HG03565 (cell line): ENCODE measurements at regions not wholly inside any gene's neighbourhood (a gene's known extent, or its start where the extent isn't known, plus 50 kb on each side); places are given as distances from the start of the nearest gene placed in this dataset.

Experiments used
- ATAC-seq: cut with Tn5 transposase; IDR thresholded peaks from one replicate; pipeline ENCODE4 v1.9.1; 2021; ENCODE audit warnings: mild to moderate bottlenecking, moderate library complexity; ENCODE audit not compliant: unreplicated experiment

DNA sequence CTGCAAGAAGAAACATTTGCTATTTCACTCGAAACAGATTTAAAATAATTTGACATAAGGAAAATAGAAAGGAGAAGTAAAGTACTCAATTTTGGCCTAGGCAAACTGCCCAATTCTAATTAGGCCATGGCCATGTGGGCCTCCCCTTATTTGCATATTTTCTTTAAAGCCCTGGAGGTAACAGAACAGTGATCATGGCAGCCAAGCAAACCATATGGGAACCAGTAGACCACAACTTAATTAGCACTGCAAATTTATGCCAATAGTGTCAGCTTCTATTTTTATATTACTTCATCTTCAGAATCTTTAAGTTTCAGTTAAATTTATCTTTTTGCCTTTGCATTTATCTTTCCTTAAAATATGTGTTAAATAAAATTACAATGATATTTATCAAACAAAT lies 63.3 kb upstream of the THSD7A start:
- no peak for ATAC-seq

DNA sequence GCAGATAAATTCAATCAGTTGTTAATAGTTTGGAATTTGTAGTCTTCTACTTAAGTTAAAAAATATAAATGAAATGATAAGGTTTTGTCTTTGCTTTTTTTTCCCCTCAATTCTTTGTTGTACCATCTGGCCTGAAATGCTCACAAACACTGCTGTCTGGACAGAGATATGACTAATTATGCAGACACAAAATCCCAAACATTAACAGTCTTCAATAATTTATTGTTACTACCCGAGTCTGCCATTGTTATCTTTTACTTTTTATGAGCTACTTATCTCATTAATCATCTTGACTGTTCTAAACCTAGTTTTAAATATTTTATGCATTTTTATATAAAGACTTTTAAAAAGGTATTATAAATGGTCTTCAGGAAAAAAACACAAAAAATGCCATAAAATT lies 64.7 kb upstream of the THSD7A start:
- no peak for ATAC-seq

DNA sequence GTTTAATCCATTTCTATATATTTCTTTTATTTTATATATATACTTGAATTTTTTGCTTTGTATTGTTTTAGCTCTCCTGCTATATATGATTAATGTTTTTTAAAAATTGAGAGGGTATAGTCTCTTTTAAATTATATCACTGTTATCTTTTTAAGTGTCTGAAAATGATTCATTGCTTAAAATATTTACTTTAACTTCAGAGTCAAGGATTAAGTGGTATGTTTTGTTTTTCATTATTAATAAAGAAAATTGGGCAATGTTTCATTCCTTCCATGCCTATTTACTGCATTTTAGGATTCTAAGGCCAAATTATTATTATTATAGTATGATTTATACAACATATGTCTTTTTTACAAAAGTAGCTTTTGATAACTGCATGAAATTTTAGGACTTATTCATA lies 67.2 kb upstream of the THSD7A start:
- no peak for ATAC-seq

DNA sequence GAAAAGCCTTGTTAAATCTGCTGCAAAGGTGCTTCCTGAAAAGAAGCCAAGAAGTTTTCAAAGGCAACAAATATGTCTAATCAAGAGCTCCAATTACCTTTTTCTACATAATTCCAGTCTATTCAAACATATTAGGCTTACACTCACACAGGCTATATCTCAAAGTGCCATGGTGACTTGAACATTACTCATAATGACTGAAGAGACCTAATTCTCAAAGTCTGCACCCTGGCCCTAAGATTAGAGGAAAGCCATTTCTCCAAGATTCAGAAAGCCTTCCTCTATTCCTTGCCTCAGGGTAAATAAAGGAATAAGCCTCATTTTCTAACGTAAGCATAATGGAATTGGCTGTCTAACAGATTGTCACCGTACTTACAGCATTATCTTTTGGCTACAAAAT lies 78.3 kb upstream of the THSD7A start:
- no peak for ATAC-seq

DNA sequence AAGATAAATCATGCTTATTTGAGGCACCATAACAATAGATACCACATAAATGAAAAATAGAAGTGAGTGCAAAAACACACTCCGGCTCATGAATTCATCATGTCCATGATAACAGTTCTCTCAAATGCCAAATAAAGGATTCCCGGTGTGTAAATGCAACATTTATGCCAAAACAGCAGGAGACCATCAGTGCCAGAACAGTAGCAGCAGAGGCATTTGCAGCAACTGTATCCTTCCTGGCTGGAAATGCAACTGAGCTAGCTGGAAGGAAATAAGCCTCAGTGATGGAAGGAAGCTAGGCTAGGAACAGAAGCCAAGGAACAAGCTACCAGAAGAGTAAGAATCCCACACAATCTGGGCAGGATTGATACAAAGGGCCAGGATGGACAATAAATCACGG lies 79.9 kb upstream of the THSD7A start:
- ATAC-seq = no peak

DNA sequence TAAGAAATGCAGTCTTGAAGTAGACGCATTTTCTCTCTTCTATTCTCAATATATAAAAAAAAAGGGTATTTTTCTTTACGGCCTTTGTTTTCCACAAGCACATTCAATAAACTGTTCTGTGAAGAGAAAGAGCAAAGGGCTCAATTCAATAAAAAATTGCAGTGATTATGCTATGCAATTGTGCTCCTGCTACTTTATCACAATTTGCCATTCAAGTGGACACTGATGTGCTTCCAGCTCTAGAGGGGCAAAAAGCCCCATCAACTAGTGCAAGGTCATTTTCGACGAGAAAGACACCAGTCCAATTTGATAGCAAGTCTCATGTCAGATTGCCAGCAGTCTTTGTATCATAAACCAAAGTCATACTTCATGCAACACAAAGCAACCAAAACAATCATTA lies 82.6 kb upstream of the THSD7A start:
- ATAC-seq = no peak

DNA sequence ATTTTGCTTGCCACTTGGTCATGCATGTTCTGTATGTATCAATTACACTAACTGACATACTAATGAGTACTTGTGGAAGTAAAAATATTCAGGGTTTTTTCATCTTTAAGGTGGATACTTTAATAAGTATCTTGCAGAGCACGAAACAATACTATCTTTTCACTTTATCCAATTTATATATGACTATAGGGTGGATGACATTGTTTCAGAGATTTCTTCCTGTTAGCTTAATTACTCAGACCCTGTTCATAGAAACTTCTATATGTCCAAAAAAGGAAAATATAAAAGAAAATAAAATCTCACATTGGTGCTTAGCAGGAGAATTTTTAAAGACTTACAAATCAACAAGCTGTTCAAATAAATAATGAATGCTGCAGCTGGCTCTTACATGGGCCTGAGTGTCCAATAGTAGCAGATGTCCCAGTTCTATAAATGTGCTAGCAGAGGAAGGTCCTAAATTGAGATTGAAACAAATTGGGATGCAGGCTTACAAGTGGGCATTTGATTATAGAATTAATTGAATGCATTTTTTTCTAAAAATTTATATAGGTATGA lies 91.5 kb upstream of the THSD7A start:
- ATAC-seq = no peak

DNA sequence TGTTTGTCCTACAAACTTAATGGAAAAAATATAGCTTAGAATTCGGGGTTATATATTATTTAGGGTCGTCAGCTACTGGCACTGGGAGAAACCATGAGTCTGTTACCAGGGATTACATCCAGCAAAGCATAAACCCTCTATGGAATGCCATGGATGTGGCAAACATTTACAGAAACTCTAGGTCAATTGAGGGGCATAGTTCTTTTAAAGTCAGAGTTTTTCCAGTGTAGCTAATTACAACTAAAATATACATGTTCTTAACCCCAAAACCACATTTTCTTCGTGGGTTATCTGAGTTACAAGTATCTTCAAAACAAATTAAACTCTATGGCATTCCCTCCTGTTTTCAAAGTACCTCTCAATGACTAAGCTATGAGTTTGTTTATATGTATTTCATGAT lies 99.3 kb upstream of the THSD7A start:
- no peak for ATAC-seq

DNA sequence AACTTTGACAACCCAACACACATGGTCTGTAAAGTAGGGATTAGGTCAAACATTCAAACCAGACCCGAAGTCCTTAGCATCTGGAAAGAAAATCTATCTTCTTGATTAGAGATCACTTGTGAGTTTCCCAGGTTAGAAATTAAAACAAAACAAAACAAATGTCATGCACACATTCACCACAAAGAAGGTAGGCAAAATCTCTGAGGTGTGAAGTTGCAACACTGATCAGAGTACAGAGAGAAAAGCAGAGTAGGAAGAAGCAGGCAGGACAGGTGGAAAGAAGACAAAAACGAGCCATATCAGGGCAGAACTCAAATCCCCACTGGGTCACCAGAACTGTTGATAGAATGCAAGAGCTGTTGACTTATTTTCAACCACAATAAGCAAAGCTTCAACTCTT lies 102.8 kb upstream of the THSD7A start:
- no peak for ATAC-seq

DNA sequence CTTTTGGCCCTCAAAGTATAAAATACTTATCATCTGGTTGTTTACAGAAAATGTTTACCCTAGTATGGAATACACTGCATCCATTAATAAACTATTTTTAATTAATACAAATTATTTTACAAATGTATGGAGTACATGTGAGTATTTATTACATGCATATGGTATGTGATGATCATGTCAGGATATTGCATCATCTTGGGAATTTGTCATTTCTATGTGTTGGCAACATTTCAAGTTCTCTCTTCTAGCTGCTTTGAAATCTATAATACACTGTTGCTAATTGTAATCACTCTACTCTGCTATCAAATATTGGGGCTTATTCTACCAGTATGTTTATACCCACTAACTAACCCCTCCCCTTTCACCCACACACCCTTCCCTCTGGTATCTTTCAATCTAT lies 103.9 kb upstream of the THSD7A start:
- ATAC-seq = no peak

DNA sequence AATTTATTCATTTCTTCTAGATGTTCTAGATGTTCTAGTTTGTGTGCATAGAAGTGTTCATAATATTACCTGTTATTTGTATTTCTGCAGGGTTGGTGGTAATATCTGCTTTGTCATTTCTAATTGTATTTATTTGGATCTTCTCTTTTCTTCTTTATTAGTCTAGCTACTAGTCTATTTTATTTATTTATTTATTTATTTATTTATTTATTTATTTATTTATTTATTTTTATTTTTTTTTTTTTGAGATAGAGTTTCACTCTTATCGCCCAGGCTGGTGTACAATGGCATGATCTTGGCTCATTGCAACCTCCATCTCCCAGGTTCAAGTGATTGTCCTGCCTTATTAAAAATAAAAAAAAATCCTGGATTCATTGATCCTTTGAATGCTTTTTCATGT lies 114.8 kb upstream of the THSD7A start:
- no peak for ATAC-seq

DNA sequence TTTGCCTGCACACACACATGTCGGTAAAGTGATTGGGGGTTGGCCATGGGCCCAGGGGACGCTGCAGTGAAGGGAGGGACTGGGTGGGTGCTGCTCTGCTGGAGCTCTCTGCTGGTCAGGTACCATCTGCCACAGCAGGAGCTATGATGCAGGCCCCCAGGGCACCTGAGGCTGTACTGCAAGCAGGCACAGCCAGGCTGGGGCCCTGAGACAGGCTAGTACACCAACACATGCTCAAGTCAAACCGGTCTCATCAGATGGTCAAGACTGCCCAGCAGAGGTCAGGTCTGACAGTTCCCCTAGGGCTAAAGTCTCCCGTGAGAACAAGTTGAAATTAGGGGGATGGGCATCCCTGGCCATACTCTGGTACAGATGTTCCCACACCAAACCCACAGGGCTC lies 118.3 kb upstream of the THSD7A start:
- no peak for ATAC-seq

DNA sequence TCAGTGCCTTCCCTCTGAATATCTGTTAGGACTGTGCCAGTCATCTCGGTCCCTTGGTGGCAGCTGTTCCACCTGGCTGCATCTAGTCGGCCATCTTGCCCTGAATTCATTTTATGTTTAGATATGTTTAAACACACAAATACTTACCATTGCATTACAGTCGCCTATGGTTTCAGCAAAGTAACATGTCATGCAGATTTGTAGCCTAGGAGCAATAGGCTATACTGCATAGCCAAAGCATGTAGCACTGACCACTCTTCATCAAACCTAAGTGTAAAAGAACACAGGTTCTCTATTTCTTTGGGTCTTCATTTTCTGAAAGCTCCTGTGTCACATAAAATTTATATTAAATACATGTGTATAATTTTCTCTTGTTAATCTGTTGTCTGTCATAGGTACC lies 118.9 kb upstream of the THSD7A start:
- ATAC-seq = no peak

DNA sequence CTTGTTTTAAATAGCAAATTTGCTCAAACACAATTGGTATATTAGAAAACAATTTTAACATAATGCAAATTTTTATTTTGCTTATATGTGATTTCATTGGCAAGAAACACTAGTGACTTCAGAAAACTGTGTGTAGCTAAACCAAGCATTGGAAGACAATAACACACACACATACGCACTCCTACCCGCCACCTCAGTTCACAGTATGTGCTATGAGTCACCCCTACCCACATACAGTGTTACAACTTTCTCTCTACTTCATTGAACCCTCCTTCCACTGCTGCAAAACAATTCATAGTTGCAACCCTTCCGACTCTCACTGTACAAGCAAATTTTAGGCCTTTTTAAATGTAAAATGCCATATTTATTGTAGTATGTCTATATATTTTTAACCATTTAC lies 119.9 kb upstream of the THSD7A start:
- no peak for ATAC-seq

DNA sequence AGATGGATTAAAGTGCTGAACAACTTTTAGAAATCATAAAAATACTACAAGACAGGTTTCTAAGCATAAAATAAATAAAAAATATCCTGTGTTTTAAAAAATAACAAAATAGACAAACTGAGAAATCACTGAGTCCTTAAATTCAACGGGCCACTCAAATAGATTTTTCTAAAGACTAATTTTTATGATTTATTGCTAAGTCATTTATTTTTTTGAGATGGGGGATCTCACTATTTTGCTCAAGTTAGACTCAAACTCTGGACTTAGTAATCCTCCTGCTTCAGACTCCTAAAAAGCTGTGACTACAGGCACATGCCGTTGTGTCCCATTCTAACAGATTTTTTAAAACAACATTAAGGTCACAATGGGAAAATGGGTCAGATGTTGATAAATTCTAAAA lies 121.0 kb upstream of the THSD7A start:
- no peak for ATAC-seq

DNA sequence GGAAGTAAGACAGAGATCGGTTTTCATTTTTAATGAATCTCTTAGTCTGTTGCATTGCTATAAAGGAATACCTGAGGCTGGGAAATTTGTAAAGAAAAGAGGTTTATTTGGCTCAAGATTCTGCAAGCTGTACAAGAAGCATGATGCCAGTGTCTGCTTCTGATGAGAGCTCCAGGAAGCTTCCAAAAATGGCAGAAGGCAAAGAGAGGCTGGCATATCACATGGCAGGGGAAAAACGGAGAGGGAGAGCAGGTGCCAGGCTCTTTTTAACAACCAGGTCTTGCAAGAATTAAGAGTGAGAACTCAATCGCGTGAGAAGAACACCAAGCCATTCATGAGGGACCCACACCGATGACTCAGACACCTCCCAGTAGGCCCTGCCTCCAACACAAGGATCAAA lies 125.0 kb upstream of the THSD7A start:
- ATAC-seq = no peak

DNA sequence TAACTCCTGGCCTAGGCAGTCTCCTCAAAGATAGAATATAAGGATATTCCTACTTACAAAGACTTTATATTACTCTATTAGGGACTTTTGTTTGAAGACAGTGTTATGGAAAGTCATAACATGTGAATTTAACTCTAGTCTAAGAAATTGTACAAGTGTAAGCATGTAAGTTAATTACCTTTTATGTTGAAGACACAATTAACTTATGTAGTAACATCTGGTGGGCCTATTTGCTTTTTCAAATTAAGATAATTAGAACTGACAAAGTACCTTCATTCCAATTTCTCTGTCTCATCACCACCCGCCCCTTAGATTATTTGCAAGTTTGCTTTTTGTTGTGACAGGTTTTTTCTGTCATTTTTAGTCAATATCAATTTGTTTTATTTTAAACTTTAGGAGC lies 126.0 kb upstream of the THSD7A start:
- ATAC-seq = no peak

DNA sequence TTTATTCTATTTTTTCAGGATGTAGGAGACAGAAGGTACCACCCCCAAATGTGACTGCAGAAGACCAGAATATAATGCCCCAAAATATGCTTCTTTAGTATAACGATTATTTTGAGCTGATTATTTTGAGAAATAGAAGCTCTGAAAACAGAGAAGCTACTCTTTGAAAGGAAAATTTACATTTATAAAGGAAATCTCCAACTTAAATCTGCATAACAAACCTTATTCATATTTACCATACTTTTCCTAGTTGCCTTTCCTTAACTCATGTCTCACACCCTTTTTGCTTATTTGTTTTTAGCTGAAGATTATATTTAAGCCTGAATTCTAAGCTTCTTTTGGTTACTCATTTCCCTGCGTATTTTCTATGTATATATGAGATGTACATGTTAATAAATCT lies 127.1 kb upstream of the THSD7A start:
- ATAC-seq = no peak

DNA sequence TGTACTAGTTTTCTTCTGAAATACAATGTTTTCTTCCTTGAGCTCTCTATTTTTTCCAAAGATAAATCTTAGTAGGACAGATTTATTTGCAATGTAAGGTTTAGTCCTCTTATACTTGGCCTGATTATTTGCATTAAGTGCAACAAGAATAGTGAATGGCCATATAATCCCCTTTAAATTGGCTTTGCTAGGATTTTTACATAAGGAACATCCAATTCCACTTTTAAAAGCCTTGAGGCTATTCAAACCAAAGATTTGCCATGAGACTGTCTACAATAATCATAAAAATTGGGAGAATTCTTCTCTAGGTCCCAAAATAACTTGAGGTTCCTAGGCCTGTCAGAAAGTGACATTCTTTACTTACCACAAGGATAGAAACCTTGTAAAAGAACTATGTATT lies 128.6 kb upstream of the THSD7A start:
- ATAC-seq = no peak

DNA sequence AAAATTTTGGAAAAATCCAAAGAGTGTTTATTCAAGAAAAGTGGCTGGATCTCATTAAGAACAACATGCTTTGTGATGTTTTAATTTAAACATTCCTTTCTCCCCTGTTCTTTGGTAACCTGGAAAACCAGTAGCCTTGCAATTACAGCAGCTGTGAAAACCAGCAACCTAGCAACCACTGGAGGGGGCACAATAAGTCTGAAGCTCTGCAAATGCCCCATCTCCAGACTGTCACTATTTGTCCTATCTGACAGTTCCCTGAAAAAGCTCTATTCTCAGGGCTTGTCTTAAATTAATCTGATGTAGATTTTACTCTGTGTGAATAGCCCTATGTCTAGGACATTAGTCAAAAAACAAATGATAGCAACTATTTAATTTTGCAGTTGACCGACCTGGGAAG lies 137.6 kb upstream of the THSD7A start:
- ATAC-seq = no peak

DNA sequence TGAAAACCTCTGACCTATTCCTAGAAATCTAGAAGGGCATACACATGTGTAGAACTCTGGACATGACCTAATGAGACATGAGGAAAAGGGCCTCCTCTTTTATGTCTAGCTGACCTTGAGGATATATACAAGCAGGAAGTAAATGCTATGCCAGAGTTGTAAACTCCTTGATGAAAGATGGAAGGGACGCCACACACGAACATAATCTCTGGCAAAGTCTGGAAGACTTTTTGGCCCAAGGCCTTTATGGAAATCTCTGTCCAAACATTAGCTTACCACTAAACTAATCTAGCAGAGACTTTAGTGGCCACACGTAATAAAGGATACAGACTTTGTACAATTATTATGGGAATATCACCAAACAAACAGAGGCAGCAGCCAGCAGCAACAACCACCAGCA lies 138.1 kb upstream of the THSD7A start:
- ATAC-seq = no peak

DNA sequence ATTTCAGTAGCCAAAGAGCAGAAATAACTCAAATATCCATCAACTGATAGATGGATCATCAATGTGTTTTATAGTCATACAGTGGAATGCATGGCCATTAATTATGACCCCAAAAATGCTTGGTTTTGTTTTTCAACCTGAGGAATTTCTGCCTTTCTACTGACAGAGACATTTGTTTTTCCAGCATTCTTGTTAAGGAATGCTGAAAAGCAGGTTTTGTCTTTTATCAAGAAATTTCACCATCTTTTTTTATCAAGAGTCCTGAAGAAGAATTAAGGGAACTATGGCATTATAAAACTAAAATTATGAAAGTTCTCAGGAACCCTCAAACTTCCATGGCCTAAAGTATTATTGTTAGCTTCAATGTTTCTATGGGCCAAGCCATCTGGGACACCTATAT lies 153.4 kb upstream of the THSD7A start:
- ATAC-seq = no peak

DNA sequence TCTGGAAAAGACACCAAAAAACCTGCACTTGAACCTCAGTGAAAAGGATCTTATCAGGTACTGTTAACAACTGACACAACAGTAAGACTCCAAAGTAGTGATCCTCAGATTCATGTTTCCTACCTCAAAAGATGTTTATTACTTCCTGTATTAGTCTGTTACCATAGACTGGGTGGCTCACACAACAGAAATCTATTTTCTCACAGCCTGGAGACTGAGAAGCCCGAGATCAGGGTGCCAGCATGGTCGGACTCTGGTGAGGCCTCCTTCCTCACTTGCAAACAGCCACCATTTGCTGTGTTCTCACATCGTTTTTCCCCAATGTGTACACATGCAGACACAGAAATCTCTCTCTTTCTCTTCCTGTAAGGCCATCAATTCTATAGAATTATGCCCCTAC lies 154.0 kb upstream of the THSD7A start:
- ATAC-seq = no peak

DNA sequence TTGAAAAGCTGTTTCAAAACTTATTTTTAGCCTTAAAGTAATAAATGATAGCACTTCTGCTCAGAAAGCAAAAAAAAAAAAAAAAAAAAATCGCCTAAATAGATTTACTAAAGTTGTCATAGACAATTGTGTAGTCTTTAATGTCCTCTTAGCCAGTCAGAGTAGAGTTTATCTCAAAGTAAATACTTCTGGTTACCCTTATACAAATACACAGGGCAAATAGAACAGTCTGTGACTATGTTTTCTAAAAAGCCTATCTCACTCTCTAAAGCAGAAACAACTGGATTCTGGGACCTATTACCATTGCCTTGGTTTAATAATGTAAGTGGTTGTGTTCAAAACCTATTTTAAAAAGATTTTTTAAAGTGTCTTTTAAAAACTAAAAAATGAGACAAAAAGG lies 156.2 kb upstream of the THSD7A start:
- no peak for ATAC-seq
